ENCODE measurements at regions not wholly inside any gene's neighbourhood (a gene's known extent, or its start where the extent isn't known, plus 50 kb on each side); places are given as distances from the start of the nearest gene placed in this dataset.

DNA sequence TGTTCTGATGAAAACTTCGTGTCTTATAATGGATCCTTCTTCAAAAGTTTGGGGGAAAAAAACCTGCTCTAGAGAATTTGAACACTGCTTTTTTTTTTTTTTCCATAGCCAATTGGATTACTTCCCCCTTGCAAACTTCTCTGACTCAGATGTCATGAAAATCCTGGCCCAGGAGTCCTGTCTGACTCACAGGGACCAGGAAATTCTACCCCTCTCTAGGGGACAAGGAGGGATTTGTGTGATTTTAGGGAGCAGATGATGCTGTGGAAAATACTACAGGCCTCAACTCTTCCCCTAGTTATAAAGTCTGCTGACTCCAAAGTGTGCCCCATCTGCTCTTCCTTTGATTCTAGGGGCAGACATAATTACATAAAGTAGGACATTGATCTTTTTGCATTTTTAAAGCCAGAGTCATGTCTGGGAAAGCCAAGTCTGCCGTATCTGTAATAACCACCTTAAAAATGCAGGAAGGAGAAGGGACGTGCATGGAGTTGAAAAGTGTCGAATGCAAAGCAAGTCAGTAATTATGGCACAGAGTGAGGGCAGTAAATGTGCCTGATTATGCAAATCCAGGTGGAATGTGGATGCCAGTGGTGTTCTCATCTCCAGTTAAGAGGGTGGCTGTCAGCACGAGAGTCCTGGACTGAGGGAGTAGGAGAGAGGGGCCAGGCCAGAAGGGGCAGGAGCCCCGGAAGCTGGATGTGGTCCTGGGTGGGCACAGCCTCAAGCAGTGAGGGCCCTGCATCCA lies 144.3 kb upstream of the SULF2 start:
- no peak for TF ChIP-seq POLR2A (IDR thresholded peaks at IDR 0.05; ENCODE audit: low read depth, low read length)
- no peak for TF ChIP-seq POLR2AphosphoS5 (IDR thresholded peaks at IDR 0.05; ENCODE audit: low read depth, low read length)
